Lower leg skin (tissue), 3 donors: ENCODE measurements at regions not wholly inside any gene's neighbourhood (a gene's known extent, or its start where the extent isn't known, plus 50 kb on each side); places are given as distances from the start of the nearest gene placed in this dataset.
"Not testable (repeated sequence)": the region's sequence is repeated elsewhere in the genome, so short reads cannot be mapped to it uniquely, and the experiment has no call there.

Experiments used
- POLR2A ChIP-seq, 2 donors: fragments of 450-650 bp; IDR thresholded peaks; one replicate each; pipeline ENCODE4 v1.6.1; 2016 to 2017; ENCODE audit warnings: antibody characterized with exemption in 2 of 2, mild to moderate bottlenecking in 1 of 2, moderate library complexity in 1 of 2
- TF ChIP-seq, protein P1 (sequence below), 3 donors: fragments of 450-650 bp; IDR thresholded peaks; one replicate each; pipeline ENCODE4 v1.5.1; 2016; ENCODE audit warnings: antibody characterized with exemption in 3 of 3, mild to moderate bottlenecking in 3 of 3, moderate library complexity in 2 of 3

DNA sequence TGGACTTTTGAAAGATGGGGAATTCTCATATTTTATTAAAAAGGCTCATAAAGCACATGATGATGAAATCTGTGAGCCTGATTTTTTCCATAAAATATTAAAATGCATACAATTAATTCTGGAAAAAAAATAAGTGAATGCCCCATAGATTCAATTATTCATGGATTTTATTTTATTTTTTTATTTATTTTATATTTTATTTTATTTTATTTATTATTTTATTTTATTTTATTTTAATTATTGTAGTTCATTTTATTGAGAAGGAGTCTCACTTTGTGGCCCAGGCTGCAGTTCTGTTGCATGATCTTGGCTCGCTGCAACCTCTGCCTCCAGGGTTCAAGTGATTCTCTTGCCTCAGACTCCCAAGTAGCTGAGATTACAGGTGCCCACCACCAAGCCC, 442.4 kb downstream of the PRIM2 start:
- TF ChIP-seq, protein P1, sequence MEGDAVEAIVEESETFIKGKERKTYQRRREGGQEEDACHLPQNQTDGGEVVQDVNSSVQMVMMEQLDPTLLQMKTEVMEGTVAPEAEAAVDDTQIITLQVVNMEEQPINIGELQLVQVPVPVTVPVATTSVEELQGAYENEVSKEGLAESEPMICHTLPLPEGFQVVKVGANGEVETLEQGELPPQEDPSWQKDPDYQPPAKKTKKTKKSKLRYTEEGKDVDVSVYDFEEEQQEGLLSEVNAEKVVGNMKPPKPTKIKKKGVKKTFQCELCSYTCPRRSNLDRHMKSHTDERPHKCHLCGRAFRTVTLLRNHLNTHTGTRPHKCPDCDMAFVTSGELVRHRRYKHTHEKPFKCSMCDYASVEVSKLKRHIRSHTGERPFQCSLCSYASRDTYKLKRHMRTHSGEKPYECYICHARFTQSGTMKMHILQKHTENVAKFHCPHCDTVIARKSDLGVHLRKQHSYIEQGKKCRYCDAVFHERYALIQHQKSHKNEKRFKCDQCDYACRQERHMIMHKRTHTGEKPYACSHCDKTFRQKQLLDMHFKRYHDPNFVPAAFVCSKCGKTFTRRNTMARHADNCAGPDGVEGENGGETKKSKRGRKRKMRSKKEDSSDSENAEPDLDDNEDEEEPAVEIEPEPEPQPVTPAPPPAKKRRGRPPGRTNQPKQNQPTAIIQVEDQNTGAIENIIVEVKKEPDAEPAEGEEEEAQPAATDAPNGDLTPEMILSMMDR (IDR thresholded peaks at IDR 0.05): not testable (repeated sequence)
- not testable (repeated sequence) for TF ChIP-seq POLR2A (IDR thresholded peaks at IDR 0.05)
